ENCODE measurements at regions not wholly inside any gene's neighbourhood (a gene's known extent, or its start where the extent isn't known, plus 50 kb on each side); places are given as distances from the start of the nearest gene placed in this dataset.

GRCh38 chr13:111528513-111528912, 208.1 kb downstream of the TEX29 start:
- no peak overlapping the region for H2AFZ ChIP-seq (ENCODE audit: control insufficient read depth, low read length)
- H3K36me3 ChIP-seq (ENCODE audit: control insufficient read depth in 2 of 2, extremely low read depth in 1 of 2, insufficient read depth in 2 of 2, low read length in 2 of 2) = no peaks in the 10 kb centered on the region
- FAIRE-seq (no peak), DNase-seq (ENCODE audit: low read depth, low spot score) (no peak)
- H3K27me3 ChIP-seq (ENCODE audit: control insufficient read depth, extremely low read depth, insufficient read depth, low read length) = peaks cover 7% of the 10 kb centered on the region
- no peaks in the 10 kb centered on the region for H4K20me1 ChIP-seq (ENCODE audit: control insufficient read depth, extremely low read depth, insufficient read depth, low read length)
- H3K4me2 ChIP-seq (ENCODE audit: control insufficient read depth, extremely low read depth, insufficient read depth, low read depth, low read length) = no peak overlapping the region
- H3K9me1 ChIP-seq (ENCODE audit: control insufficient read depth, extremely low read depth, insufficient read depth, low read length) = no peaks in the 10 kb centered on the region
- no peak overlapping the region for H3K27ac ChIP-seq (ENCODE audit: control insufficient read depth, insufficient read depth, low read length)
- no peaks in the 10 kb centered on the region for H3K79me2 ChIP-seq (ENCODE audit: control insufficient read depth, insufficient read depth, low read length)
- no peaks in the 10 kb centered on the region for H3K4me1 ChIP-seq (ENCODE audit: control insufficient read depth, extremely low read depth, insufficient read depth, low read length)
- dilution Hi-C loops (cut with MboI; ENCODE audit: extremely low pct_ligation_motif_present, low sequenced_read_pairs) = no loop called here
- H3K9me3 ChIP-seq (ENCODE audit: control insufficient read depth, low read depth, low read length) = peaks cover 4% of the 10 kb centered on the region
- TF ChIP-seq CTCF (optimal IDR thresholded peaks at IDR 0.05 in 1 of 3, IDR thresholded peaks at IDR 0.05 in 1 of 3, conservative IDR thresholded peaks at IDR 0.05 in 1 of 3; ENCODE audit: extremely low read depth in 1 of 3, insufficient read depth in 2 of 3, low read length in 3 of 3) = no peak
- TF ChIP-seq EZH2 (IDR thresholded peaks at IDR 0.05; ENCODE audit: low read length) = no peak
- H3K4me3 ChIP-seq (ENCODE audit: control insufficient read depth in 2 of 3, extremely low read depth in 1 of 3, insufficient read depth in 2 of 3, low read depth in 1 of 3, low read length in 3 of 3) = no peak overlapping the region
- H3K9ac ChIP-seq (ENCODE audit: control insufficient read depth, extremely low read depth, insufficient read depth, low read length) = no peak overlapping the region

- FAIRE-seq (no peak), DNase-seq (ENCODE audit: low read depth, low spot score) (no peak)
- no peak overlapping the region for H3K4me3 ChIP-seq (ENCODE audit: control insufficient read depth in 2 of 3, extremely low read depth in 1 of 3, insufficient read depth in 2 of 3, low read depth in 1 of 3, low read length in 3 of 3)
- H3K27ac ChIP-seq (ENCODE audit: control insufficient read depth, insufficient read depth, low read length) = no peak overlapping the region
- no peaks in the 10 kb centered on the region for H3K79me2 ChIP-seq (ENCODE audit: control insufficient read depth, insufficient read depth, low read length)
- H3K4me2 ChIP-seq (ENCODE audit: control insufficient read depth, extremely low read depth, insufficient read depth, low read depth, low read length) = no peak overlapping the region
- no peak overlapping the region for H3K9ac ChIP-seq (ENCODE audit: control insufficient read depth, extremely low read depth, insufficient read depth, low read length)
- H3K9me3 ChIP-seq (ENCODE audit: control insufficient read depth, low read depth, low read length) = peaks cover 3% of the 10 kb centered on the region
- no peaks in the 10 kb centered on the region for H3K9me1 ChIP-seq (ENCODE audit: control insufficient read depth, extremely low read depth, insufficient read depth, low read length)
- dilution Hi-C loops (cut with MboI; ENCODE audit: extremely low pct_ligation_motif_present, low sequenced_read_pairs) = no loop called here
- no peak for TF ChIP-seq EZH2 (IDR thresholded peaks at IDR 0.05; ENCODE audit: low read length)
- no peak for TF ChIP-seq CTCF (optimal IDR thresholded peaks at IDR 0.05 in 1 of 3, IDR thresholded peaks at IDR 0.05 in 1 of 3, conservative IDR thresholded peaks at IDR 0.05 in 1 of 3; ENCODE audit: extremely low read depth in 1 of 3, insufficient read depth in 2 of 3, low read length in 3 of 3)
- no peaks in the 10 kb centered on the region for H3K36me3 ChIP-seq (ENCODE audit: control insufficient read depth in 2 of 2, extremely low read depth in 1 of 2, insufficient read depth in 2 of 2, low read length in 2 of 2)
- peaks cover 13% of the 10 kb centered on the region for H3K27me3 ChIP-seq (ENCODE audit: control insufficient read depth, extremely low read depth, insufficient read depth, low read length)
- H2AFZ ChIP-seq (ENCODE audit: control insufficient read depth, low read length) = no peak overlapping the region
- no peaks in the 10 kb centered on the region for H3K4me1 ChIP-seq (ENCODE audit: control insufficient read depth, extremely low read depth, insufficient read depth, low read length)
- H4K20me1 ChIP-seq (ENCODE audit: control insufficient read depth, extremely low read depth, insufficient read depth, low read length) = no peaks in the 10 kb centered on the region
These were observed 209.9 kb downstream of the TEX29 start for GRCh38 chr13:111530137-111530870.

All from keratinocyte (primary cell).